ENCODE measurements at regions not wholly inside any gene's neighbourhood (a gene's known extent, or its start where the extent isn't known, plus 50 kb on each side); places are given as distances from the start of the nearest gene placed in this dataset.
"Not testable (repeated sequence)": the region's sequence is repeated elsewhere in the genome, so short reads cannot be mapped to it uniquely, and the experiment has no call there.

- no peak for DNase-seq (ENCODE audit: low read depth, low spot score)
Observed at GRCh38 chr7:113606325-113606724, 312.5 kb downstream of the PPP1R3A start.

- not testable (repeated sequence) for DNase-seq (ENCODE audit: low read depth, low spot score)
Observed at GRCh38 chr7:113600428-113600827, 318.4 kb downstream of the PPP1R3A start.

GRCh38 chr7:113593455-113593854 lies 325.4 kb downstream of the PPP1R3A start:
- not testable (repeated sequence) for DNase-seq (ENCODE audit: low read depth, low spot score)

GRCh38 chr7:113592924-113593323 lies 325.9 kb downstream of the PPP1R3A start:
- DNase-seq (ENCODE audit: low read depth, low spot score): not testable (repeated sequence)

DNA sequence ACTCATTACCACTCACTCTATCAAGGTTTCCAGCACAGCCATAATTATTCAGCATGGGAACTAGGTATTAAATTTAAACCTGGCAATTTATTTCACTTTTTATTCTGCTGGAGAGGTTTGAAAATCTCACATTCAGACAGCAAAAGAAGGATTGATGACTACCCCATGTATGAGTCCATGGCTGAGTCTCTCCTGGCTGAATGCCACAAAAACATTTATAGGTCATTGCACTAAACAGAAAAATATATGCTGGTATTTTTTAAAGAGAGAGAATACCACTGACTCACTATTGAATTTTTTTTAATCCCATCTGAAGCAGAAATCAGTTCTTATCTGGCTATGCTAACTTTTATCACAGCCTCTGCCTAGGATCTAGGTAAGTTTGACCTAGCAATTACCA lies 336.3 kb downstream of the PPP1R3A start:
- DNase-seq (ENCODE audit: low read depth, low spot score): no peak

DNA sequence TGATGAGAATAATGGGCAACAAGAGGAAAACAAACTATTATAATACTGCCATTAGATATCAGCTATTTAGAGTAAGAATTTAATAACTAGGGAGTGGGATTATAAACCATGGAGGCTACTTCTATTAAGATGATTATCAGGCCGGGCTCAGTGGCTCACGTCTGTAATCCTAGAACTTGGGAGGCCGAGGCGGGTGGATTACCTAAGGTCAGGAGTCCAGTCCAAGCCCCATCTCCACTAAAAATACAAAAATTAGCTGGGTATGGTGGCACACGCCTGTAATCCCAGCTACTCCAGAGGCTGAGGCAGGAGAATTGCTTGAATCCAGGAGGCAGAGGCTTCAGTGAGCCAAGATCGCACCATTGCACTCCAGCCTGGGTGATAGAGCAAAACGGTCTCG lies 355.6 kb downstream of the PPP1R3A start:
- not testable (repeated sequence) for DNase-seq (ENCODE audit: low read depth, low spot score)

DNA sequence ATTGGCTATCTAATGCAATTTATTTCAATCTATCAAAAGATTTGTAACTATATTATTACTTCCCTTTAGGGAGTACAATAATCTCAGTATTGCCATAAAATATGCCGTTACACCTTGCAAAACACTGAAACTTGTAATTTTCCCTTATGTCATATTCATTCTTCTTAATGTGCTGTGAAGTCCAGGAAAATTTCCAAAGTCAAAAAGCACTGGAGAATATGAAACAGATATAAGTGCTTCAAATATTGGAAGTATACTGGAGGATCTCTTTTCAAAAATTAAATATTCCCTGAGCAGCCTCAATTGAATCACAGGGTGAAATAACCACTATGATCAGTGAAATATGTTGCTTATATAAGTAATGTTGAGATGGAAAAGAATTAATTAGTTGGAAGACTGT lies 356.0 kb downstream of the PPP1R3A start:
- no peak for DNase-seq (ENCODE audit: low read depth, low spot score)

- DNase-seq (ENCODE audit: low read depth, low spot score): no peak
Observed at GRCh38 chr7:113562242-113562641, 356.6 kb downstream of the PPP1R3A start.

GRCh38 chr7:113561446-113561845 lies 357.4 kb downstream of the PPP1R3A start:
- DNase-seq (ENCODE audit: low read depth, low spot score): no peak

GRCh38 chr7:113550966-113551365 lies 367.8 kb downstream of the PPP1R3A start:
- no peak for DNase-seq (ENCODE audit: low read depth, low spot score)

GRCh38 chr7:113548561-113548960 lies 370.2 kb downstream of the PPP1R3A start:
- no peak for DNase-seq (ENCODE audit: low read depth, low spot score)

GRCh38 chr7:113548137-113548536 lies 370.7 kb downstream of the PPP1R3A start:
- no peak for DNase-seq (ENCODE audit: low read depth, low spot score)

DNA sequence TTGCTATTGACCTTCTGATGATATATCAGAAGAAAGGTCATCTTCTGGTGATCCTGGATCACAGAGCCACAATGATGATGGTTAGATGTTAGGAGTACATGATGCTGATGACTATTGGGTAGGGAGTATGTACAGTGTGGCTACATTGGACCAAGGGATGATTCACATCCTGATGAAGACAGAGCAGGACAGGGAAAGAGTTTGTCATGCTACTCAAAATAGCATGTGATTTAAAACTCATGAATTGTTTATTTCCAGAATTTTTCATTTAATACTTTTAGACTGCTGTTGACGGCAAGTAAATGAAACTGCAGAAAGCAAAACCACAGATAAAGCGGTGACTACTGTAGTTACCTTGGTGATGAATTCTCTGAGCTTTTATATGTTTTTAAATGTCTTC lies 397.3 kb downstream of the PPP1R3A start:
- DNase-seq (ENCODE audit: low read depth, low spot score): no peak

GRCh38 chr7:113519472-113519871 lies 399.3 kb downstream of the PPP1R3A start:
- DNase-seq (ENCODE audit: low read depth, low spot score): no peak

- DNase-seq (ENCODE audit: low read depth, low spot score): no peak
Observed at GRCh38 chr7:113504691-113505090, 386.3 kb upstream of the SMIM30 start.

DNA sequence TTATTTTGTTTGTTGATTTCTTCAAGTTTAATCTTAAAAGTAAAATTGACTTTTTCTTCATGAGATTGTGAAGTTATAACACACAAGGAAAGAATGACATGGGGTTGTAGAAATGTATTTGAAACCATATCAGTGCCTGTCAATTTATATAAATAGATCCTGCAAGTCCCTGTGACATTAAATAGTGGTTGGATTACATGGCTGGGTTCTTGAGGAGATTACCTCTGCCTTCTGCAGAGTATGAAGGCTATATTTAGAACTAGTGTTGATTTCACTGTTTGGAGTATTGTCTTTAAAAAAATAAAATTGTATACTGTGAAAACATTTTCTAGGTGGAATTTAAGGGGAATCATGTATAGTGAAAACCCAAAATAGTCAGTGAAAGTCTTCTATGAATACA lies 385.8 kb upstream of the SMIM30 start:
- DNase-seq (ENCODE audit: low read depth, low spot score): no peak

GRCh38 chr7:113496586-113496985 lies 378.2 kb upstream of the SMIM30 start:
- not testable (repeated sequence) for DNase-seq (ENCODE audit: low read depth, low spot score)

DNA sequence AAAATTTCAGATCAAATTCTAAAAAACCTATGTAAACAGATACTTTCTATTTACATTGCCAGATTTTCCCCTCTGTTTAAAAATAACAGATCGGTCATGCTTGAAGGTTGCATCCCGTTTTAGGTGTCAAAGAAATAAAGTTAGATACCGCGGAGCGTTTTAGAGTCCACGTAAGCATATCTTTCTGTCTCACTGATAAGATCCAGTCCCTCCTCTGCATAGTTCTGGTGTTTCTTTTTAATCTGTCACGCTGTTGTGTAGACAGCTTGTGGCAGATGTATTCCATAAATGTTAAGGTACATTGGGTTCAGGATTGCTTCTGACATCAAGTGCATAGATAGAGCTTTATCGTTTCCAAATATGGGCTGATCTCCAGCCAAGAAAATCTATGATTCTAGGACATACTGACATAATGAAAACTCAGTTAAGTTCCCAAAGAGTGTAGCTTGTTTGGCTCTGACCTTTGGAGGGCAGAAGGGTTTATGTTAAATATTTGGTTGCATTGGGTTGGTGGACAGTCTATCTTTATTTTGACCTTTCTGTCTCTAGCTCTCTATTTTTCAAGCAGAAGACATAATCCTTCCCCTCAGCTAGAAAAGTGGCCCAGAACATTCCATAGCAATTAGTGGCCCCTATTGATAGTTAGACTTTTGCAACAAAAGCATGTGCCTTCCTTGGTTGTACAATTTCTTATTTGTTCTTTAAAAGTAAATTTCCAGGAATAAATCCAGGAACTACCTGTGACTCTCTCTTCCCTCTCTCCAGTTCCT lies 376.6 kb upstream of the SMIM30 start:
- DNase-seq (ENCODE audit: low read depth, low spot score): not testable (repeated sequence)

DNA sequence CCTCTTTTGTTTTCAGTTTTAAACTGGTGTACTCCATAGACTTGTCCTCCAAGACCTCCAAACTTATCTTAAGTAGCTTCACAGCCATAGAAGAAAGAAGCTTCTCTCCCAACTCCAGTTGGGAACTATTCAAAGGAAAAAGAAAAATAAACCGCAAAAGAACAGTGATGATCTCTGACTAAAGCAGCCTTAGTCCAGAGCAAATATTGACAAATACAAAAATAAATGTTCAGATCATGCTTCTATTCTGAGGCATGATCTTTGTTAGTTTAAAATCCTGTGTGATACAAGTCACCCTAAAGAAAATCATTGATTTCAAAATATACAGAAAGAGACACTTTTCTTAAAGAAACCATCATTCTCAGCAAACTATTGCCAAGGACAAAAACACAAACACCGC lies 373.0 kb upstream of the SMIM30 start:
- no peak for DNase-seq (ENCODE audit: low read depth, low spot score)

- no peak for DNase-seq (ENCODE audit: low read depth, low spot score)
Observed at GRCh38 chr7:113487925-113488731, 369.8 kb upstream of the SMIM30 start.

DNA sequence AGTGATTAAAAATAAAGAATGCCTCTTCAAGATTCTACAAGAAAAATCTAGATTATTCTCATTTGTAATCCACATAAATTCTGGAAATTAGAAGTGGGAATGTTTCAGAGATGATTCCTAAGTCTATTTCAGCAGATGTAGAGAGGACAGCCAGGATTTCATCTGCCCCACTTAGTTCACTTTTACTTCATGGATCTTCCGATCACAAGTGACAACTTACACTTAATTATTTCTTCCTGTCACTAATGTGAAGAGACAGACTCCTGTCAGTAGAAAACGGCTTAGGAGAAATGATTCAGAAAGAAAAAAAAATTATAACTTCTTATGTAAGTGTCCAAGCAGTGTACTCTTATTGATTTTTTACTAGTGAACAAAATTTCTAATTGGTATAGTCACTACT lies 368.2 kb upstream of the SMIM30 start:
- no peak for DNase-seq (ENCODE audit: low read depth, low spot score)

- no peak for DNase-seq (ENCODE audit: low read depth, low spot score)
Observed at GRCh38 chr7:113483657-113484056, 365.3 kb upstream of the SMIM30 start.

- DNase-seq (ENCODE audit: low read depth, low spot score): no peak
Observed at GRCh38 chr7:113480537-113480936, 362.2 kb upstream of the SMIM30 start.

All from smooth muscle cell of the brain vasculature (primary cell).